Neural crest cell (in vitro differentiated cells): ENCODE measurements at regions not wholly inside any gene's neighbourhood (a gene's known extent, or its start where the extent isn't known, plus 50 kb on each side); places are given as distances from the start of the nearest gene placed in this dataset.

Experiments used
- DNase-seq: peaks from one replicate; pipeline ENCODE4 v3.0.0; 2021; ENCODE audit warnings: low read depth, mixed read lengths, low spot score
- H3K27ac Mint-ChIP-seq: one replicate; pipeline ENCODE4 v1.8.0; 2021; ENCODE audit warnings: mild to moderate bottlenecking, mixed read lengths; ENCODE audit not compliant: unreplicated experiment
- H3K27me3 Mint-ChIP-seq: 2 replicates; pipeline ENCODE4 v1.8.0; 2021; ENCODE audit warnings: low read depth, mild to moderate bottlenecking, mixed read lengths
- H3K36me3 Mint-ChIP-seq: 2 replicates; pipeline ENCODE4 v1.8.0; 2021; ENCODE audit warnings: low read depth, mild to moderate bottlenecking, mixed read lengths
- H3K4me1 Mint-ChIP-seq: 2 replicates; pipeline ENCODE4 v1.8.0; 2021; ENCODE audit warnings: mixed read lengths
- H3K4me3 Mint-ChIP-seq: one replicate; pipeline ENCODE4 v1.8.0; 2021; ENCODE audit warnings: mild to moderate bottlenecking, mixed read lengths
- H3K9me3 Mint-ChIP-seq: 2 replicates; pipeline ENCODE4 v1.8.0; 2021; ENCODE audit warnings: mixed read lengths
- TF ChIP-seq, protein P1 (sequence below): fragments of 200-600 bp; sonication (generic); conservative IDR thresholded peaks from 2 replicates; pipeline ENCODE4 v1.5.0; 2021; ENCODE audit warnings: antibody characterized with exemption, mild to moderate bottlenecking

GRCh38 chr2:6408057-6408456 lies 457.6 kb downstream of the CMPK2 start:
- TF ChIP-seq, protein P1, sequence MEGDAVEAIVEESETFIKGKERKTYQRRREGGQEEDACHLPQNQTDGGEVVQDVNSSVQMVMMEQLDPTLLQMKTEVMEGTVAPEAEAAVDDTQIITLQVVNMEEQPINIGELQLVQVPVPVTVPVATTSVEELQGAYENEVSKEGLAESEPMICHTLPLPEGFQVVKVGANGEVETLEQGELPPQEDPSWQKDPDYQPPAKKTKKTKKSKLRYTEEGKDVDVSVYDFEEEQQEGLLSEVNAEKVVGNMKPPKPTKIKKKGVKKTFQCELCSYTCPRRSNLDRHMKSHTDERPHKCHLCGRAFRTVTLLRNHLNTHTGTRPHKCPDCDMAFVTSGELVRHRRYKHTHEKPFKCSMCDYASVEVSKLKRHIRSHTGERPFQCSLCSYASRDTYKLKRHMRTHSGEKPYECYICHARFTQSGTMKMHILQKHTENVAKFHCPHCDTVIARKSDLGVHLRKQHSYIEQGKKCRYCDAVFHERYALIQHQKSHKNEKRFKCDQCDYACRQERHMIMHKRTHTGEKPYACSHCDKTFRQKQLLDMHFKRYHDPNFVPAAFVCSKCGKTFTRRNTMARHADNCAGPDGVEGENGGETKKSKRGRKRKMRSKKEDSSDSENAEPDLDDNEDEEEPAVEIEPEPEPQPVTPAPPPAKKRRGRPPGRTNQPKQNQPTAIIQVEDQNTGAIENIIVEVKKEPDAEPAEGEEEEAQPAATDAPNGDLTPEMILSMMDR, result no peak
- Mint-ChIP-seq H3K9me3 (peaks cover 19% of the 10 kb centered on the region), H3K27ac (no peak overlapping the region), H3K27me3 (no peaks in the 10 kb centered on the region), H3K4me3 (no peak overlapping the region), H3K4me1 (peaks cover 13% of the 10 kb centered on the region), H3K36me3 (peaks cover 6% of the 10 kb centered on the region)
- no peak for DNase-seq

- no peak overlapping the region for H3K27ac Mint-ChIP-seq
- no peak overlapping the region for H3K4me3 Mint-ChIP-seq
- H3K9me3 Mint-ChIP-seq, result peaks cover 14% of the 10 kb centered on the region
- DNase-seq, result no peak
- TF ChIP-seq, protein P1, result no peak
- H3K4me1 Mint-ChIP-seq, result peaks cover 18% of the 10 kb centered on the region
- H3K27me3 Mint-ChIP-seq, result no peaks in the 10 kb centered on the region
- peaks cover 8% of the 10 kb centered on the region for H3K36me3 Mint-ChIP-seq
These were observed 455.4 kb downstream of the CMPK2 start for GRCh38 chr2:6410313-6410712.

GRCh38 chr2:6412533-6413091 lies 453.1 kb downstream of the CMPK2 start:
- TF ChIP-seq, protein P1, result no peak
- Mint-ChIP-seq H3K36me3 (peaks cover 17% of the 10 kb centered on the region), H3K4me3 (peak overlapping the region; percentile 8), H3K9me3 (peaks cover 26% of the 10 kb centered on the region), H3K4me1 (peaks cover 30% of the 10 kb centered on the region), H3K27me3 (no peaks in the 10 kb centered on the region), H3K27ac (peak overlapping the region; percentile 19)
- no peak for DNase-seq

- TF ChIP-seq, protein P1, result no peak
- no peak overlapping the region for H3K27ac Mint-ChIP-seq
These were observed 448.7 kb downstream of the CMPK2 start for GRCh38 chr2:6417050-6417449.

GRCh38 chr2:6418291-6418690 lies 447.4 kb downstream of the CMPK2 start:
- TF ChIP-seq, protein P1, result no peak
- peaks cover 55% of the 10 kb centered on the region for H3K4me1 Mint-ChIP-seq
- H3K9me3 Mint-ChIP-seq, result peaks cover 24% of the 10 kb centered on the region
- no peaks in the 10 kb centered on the region for H3K27me3 Mint-ChIP-seq
- H3K4me3 Mint-ChIP-seq, result peak overlapping the region; percentile 38
- no peak for DNase-seq
- H3K27ac Mint-ChIP-seq, result peak overlapping the region; percentile 92
- H3K36me3 Mint-ChIP-seq, result peaks cover 24% of the 10 kb centered on the region

More at GRCh38 chr2:6417050-6417449, 448.7 kb downstream of the CMPK2 start:
- no peak for DNase-seq
- Mint-ChIP-seq H3K36me3 (peaks cover 27% of the 10 kb centered on the region), H3K4me1 (peaks cover 53% of the 10 kb centered on the region), H3K4me3 (no peak overlapping the region), H3K9me3 (peaks cover 31% of the 10 kb centered on the region), H3K27me3 (no peaks in the 10 kb centered on the region)
